GM18526 (cell line): ENCODE measurements at regions not wholly inside any gene's neighbourhood (a gene's known extent, or its start where the extent isn't known, plus 50 kb on each side); places are given as distances from the start of the nearest gene placed in this dataset.

ENCODE experiments used
- POLR2A ChIP-seq: IDR thresholded peaks from 3 replicates; pipeline ENCODE4 v1.6.1; 2011; ENCODE audit not compliant: insufficient read length; ENCODE audit errors: extremely low read depth

DNA sequence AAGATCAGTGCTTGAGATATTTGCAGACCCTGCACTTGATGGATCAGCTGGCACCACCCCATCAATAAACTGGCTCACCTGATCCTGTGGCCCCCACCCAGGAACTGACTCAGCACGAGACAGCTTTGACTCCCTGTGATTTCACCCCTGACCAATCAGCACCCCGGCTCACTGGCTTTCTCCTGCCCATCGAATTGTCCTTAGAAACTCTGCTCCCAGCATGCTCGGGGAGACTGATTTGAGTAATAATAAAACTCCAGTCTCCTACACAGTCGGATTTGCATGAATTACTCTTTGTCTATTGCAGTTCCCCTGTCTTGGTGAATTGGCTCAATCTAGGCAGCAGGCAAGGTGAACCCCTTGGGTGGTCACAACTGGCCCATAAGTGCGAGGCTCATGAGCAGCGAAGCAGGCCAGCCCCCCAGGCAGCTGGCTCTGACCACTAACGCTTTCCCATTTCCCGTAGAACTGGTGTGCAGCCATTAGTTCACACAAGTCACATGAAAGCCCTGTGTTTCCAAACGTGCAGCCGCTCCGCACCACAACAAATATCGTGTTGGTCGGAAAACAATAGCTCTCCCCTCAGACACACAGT, 79.6 kb downstream of the RSPH3 start:
- TF ChIP-seq POLR2A, result no peak

GRCh38 chr6:158919865-158920264, 80.1 kb downstream of the RSPH3 start:
- no peak for TF ChIP-seq POLR2A

- TF ChIP-seq POLR2A, result no peak
Measured at GRCh38 chr6:158916617-158917016, 83.4 kb downstream of the RSPH3 start.

GRCh38 chr6:158914923-158915322, 85.1 kb downstream of the RSPH3 start:
- no peak for TF ChIP-seq POLR2A

GRCh38 chr6:158913580-158913979, 86.4 kb downstream of the RSPH3 start:
- TF ChIP-seq POLR2A, result no peak

GRCh38 chr6:158912655-158913054, 87.3 kb downstream of the RSPH3 start:
- no peak for TF ChIP-seq POLR2A

- no peak for TF ChIP-seq POLR2A
Measured at GRCh38 chr6:158911746-158912480, 88.1 kb downstream of the RSPH3 start.

- no peak for TF ChIP-seq POLR2A
Measured at GRCh38 chr6:158910484-158911440, 89.2 kb downstream of the RSPH3 start.

- no peak for TF ChIP-seq POLR2A
Measured at GRCh38 chr6:158909938-158910337, 90.1 kb downstream of the RSPH3 start.

- TF ChIP-seq POLR2A, result no peak
Measured at GRCh38 chr6:158908606-158909005, 89.4 kb upstream of the EZR start.

GRCh38 chr6:158907931-158908330, 88.8 kb upstream of the EZR start:
- TF ChIP-seq POLR2A, result no peak

DNA sequence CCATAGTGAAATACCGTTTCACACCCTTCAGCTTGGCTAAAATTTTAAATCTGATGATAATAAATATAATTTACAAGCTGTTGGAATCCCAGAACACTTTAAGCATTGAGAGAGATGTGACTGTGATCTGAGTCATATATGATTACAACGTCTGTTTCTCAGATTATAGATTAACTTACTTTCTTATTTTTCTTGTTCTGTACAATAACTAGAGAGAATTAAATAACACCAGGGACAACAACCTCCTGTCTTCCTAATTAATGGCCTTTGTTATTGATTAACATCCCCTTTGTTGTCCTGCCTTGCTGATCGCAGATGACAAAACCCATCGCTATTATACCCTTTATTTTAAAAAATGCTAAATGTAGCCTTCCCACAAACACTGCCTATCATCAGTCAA, 87.8 kb upstream of the EZR start:
- no peak for TF ChIP-seq POLR2A

GRCh38 chr6:158905277-158905676, 86.1 kb upstream of the EZR start:
- no peak for TF ChIP-seq POLR2A

DNA sequence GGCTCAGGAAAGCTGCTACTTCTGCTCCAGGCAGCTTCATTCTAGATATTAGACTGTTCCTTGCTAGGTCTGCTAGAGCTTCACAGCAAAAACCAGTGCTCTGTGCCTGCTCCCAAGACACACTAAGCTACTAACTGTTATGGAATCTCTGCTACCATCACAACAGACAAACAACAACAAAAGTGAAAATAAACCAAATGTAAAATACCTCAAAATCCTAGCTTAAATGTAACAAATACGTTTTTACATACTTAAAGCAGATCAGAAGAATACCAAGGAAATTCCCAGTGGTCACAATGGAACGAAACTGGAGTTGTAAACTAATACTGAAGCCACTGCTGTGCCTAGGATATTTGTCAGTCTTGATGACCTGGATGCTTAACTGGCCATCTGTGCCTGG, 84.6 kb upstream of the EZR start:
- TF ChIP-seq POLR2A, result no peak

DNA sequence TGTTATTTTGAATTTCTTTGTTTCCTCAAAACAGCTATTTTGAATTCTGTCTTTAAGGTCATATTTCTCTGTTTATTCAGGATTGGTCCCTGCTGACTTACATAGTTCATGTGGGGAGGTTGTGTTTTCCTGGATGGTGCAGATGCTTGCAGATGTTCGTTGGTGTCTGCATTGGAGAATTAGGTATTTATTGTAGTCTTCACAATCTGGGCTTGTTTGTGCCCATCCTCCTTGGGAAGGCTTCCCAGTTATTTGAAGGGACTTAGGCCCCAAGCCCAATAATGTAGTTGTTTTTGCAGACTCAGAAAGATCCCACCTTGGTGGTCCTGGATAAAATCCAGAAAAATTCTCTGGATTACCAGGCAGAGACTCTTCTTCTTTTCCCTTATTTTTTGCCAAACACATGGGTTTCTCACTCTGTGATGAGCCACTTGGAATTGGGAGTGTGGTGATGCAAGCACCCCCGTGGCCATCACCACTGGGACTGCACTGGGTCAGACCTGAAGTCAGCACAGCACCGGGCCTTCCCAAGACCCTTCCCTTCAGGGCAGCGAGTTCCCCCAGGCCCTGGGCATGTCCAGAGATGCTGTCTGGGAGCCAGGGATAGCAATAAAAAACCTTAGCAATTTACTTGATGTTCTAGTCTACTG, 81.6 kb upstream of the EZR start:
- TF ChIP-seq POLR2A, result no peak
